Posterior cingulate gyrus (tissue), 11 donors: ENCODE measurements at regions not wholly inside any gene's neighbourhood (a gene's known extent, or its start where the extent isn't known, plus 50 kb on each side); places are given as distances from the start of the nearest gene placed in this dataset.

Source experiments
- DNase-seq, 10 donors: peaks; one replicate each; pipeline versions ENCODE4 v3.0.0 to v3.0.0-alpha.2; 2020 to 2021; ENCODE audit warnings: mixed read lengths in 3 of 10
- intact Hi-C: fragments of 100-400 bp; cut with DNase I; formaldehyde crosslinking; loops from one replicate; pipeline ENCODE4 v1.15.1; 2023

GRCh38 chr22:27573280-27574001 is 228.1 kb downstream of the MN1 start:
- no peak for DNase-seq
- intact Hi-C loops, result no loop called here

GRCh38 chr22:27574002-27574366 is 227.6 kb downstream of the MN1 start:
- intact Hi-C loops, result no loop called here

GRCh38 chr22:27574651-27575050 is 226.9 kb downstream of the MN1 start:
- no peak for DNase-seq
- intact Hi-C loops, result no loop called here

More at GRCh38 chr22:27574002-27574366, 227.6 kb downstream of the MN1 start:
- DNase-seq, result no peak

GRCh38 chr22:27575348-27575747 is 226.2 kb downstream of the MN1 start:
- intact Hi-C loops, result no loop called here
- no peak for DNase-seq

DNA sequence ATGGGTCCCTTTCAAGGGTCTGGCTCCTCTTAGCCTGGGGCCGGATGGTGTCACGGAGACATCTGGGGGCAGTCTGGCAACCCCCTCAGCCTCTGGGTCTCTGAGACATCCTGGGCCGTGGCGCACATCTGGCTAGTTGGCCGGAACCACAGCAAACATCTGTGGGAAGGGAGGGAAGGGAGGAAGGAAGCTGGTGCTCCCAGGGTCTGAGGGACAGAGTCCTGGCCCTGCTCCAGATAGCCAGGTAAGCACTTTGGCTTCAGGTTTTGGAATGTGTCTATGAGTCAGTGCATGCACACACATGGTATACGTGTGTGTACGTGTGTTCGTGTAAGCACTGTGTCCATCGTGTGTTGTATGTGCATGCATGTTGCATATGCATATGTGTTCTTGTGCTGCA is 225.1 kb downstream of the MN1 start:
- no peak for DNase-seq
- intact Hi-C loops, result no loop called here

DNA sequence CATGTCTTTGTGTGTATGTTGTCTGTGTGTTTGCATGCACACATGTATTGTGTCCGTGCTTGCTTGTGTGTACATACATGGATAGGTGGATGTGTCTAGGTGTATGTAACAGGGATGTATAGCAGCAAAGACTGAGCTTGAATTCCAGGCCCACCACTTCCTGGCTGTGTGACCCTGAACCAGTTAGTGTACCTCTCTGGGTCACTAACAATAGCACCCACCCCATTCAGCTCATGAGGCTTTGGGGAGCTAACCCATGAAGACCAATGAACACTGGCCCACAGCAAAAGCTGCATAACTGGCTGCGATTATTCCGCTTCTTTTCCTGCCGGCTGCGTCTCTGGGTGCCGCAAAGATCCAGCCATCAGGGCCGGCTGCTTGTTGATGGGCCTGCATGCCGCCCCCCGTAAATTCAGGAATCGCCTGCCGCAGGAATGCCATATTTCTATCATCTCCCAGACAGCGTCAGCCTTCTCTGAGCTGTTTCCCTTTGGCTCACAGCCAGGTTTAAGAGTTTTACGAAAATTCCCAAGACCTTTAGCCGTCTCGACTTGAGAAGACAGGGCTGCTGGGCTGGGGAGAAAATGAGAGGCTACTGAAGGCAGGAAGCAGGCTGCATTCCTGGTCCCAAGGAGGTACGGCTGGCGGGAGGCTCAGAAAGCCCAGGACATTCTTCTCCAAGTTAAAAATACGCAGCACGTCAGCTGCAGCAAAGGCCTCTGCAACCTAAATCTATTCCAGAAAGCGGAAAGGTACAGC is 224.6 kb downstream of the MN1 start:
- no peak for DNase-seq
- intact Hi-C loops, result no loop called here

GRCh38 chr22:27577574-27577969 is 224.0 kb downstream of the MN1 start:
- no peak for DNase-seq
- intact Hi-C loops, result no loop called here

DNA sequence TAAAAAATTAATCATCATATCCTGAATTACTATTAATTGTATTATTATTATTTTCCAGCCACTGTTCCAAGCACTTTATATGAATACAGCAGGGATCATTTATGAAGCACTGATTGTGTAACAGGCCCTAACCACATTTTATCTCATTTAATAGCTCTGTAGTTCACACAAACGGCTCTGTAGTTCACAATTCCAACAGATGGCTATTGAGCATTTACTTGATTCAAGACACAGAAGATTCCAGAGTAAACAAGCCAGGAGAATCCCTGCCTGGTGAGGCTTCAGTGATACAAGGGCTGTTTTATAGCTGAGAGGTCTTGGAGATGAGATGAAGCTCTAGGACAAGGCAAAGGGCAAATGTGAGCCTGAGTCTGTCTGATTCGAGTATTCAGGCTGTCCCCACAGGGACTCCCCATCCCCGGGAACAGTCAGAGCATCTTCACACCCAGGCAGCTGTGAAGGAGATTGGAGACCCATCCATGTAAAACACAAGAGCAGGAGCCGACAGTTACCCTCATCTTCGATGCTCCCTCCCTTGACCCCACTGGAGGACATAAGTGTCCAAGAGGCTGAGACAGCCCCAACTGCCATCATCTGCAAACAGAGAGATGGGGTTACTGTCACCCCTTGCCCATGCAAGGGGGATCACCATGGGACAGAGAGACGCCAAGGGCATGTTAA is 222.5 kb downstream of the MN1 start:
- peak in 1 of 10 donors; percentile 36 for DNase-seq
- intact Hi-C loops, result no loop called here

DNA sequence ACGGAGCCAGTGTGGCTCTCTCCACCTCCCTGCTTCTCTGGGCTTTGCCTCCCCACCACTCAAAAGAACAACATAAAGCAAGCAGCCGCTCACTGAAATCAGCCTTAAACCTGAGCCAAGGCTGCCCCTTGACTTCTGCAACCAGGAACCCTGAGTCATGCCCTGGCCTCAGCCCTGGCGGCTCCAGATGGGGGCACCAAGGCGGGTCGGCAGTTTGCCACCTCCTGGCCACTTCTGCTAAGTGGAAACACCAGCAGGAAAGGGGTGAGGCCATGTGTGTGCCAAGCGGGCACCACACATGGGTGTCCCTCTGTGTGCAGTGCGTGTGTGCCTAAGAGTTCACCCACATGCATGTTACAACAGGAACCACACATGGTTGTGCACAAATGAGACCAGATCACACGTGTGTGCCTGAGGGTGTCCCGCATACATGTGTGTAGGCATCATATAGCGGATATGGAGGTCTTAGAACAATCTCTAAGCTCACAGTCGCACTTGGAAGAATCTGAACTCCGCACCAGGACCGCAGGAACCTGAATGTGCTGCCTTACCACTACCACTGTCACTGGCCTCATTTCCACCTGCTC is 221.2 kb downstream of the MN1 start:
- DNase-seq, result peak in 1 of 10 donors; percentile 48
- intact Hi-C loops, result no loop called here

DNA sequence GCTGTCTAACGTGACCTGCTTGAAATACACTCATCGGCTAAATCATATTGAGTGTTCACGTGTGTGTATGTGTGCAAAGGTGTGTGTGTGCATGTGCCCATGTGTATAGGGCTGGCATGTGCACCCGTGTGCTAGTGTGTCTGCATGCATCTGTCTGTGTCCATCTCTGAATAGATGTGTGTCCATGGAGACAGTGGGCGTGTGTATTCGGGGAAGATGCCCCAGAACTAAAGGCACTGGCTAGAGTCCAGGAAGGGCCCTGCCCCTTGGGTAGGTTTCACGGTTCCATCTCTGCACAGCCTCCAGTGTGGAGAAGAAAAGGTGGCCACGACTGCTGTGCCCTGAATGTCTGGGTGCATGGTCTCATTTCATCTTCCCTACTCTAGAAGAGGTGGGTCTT is 220.3 kb downstream of the MN1 start:
- no peak for DNase-seq
- intact Hi-C loops, result no loop called here

DNA sequence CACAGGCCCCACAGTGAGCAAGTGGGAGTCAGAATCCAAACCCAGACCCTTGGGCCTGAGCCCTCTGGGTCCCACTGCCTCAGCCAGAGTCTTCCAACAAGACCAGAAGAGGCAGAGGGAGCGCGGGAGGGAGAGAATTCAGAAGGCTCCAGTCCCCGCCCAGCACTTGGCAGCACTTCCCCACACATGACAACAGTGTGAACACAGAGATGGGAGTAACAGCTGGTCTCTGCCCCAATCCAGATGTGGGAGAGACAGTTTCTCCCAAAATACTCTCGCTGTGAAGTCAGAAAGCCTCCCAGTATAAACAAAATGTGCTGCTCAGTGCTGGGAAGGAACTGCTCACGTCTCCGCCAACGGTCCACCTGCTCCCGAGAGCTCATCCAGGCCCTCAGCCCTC is 219.9 kb downstream of the MN1 start:
- peak; percentile 57 to 95 (median 72) for DNase-seq
- intact Hi-C loops, result no loop called here

DNA sequence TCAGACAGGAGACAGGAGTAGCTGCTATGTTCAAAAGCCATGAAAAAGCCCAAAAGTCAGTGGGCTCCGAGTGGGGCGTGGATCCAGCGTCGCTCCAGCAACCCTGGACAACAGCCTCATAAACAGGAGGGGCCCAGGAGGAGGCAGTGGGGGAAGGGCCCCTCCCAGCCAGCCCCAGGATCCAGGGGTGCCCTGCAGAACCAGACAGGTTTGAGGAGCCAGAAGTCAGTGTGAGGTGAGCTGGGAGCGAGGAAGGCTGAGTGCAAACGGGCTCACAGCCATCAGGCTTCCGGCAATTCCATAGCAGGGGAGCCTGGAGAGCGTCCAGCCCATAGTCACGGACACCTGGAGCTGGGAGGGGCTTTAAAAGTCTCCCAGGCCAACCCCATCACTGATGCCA is 217.7 kb downstream of the MN1 start:
- intact Hi-C loops, result no loop called here

DNA sequence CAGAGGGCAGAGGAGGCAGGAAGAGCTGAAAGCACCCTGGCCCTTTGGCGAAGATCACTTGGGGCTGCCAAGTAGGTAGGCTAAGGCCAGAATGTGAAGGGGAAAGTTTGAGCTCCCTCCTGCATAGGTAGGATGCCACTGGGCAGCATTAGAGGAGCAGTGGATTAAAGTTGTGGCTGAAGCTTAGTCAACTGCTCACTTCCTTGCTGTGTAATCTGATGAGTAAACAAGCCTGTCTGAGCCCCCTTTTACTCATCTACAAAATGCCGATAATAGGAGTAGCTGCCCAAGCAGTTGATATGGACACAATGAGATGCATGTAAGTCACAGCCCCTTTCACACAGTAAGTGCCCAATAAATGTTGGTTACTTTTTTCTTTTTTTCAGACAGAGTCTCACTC is 216.4 kb downstream of the MN1 start:
- intact Hi-C loops, result no loop called here
- peak in 1 of 10 donors; percentile 39 for DNase-seq

More for the DNA sequence above, 217.7 kb downstream of the MN1 start:
- peak in 1 of 10 donors; percentile 22 for DNase-seq

DNA sequence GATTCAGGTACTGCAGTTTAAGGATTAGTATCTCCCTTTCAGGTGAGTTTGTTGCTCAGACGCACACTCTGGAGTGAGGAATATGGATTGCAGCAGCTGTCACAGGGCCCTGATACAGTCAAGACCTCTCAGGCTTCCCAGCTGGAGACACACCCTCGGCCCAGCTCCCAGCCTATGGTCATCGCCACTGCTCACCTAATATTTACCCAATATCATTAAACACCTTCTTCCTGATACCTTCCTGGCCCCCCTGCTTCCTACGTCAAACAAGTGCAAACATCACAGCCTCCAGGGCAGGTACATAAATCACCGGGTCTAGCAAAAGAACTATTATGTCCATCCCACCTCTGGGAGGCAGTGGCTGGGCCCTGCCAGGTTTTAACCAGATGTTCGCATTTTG is 213.3 kb downstream of the MN1 start:
- intact Hi-C loops, result no loop called here
- DNase-seq, result no peak

DNA sequence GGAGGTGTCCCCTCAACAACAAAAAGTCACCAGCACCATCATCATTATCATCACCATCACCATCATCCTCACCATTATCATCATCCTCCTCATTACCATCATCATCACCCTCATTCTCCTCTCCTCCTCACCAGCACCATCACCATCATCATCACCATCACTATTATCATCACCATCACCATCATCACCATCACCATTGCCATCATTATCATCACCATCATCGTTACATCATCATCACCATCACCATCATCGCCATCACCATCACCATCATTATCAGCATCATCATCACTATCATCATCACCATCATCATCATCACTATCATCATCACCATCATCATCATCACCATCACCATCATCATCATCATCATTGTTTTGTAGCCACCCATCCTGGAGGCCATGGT is 212.6 kb downstream of the MN1 start:
- DNase-seq, result no peak
- intact Hi-C loops, result no loop called here

GRCh38 chr22:27591060-27591459 is 210.5 kb downstream of the MN1 start:
- intact Hi-C loops, result no loop called here
- DNase-seq, result peak in 1 of 10 donors; percentile 47

DNA sequence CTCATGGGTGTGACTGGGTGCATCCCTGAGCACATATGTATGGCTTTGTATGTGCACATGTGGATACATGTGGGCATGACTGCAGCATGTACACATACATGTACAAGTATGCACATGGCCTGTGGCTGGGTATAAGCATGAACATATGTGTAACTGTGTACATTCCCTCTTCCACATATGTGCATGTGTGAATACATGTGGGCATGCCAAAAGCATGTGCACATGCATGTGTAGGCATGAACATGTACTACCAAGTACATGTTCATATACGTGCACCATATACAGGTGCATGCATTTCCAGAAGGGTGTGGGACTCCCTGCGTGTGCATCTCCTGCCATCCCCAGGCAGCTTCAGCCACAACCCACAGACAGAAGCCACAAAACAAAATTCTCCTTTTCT is 208.2 kb downstream of the MN1 start:
- DNase-seq, result peak in 1 of 10 donors; percentile 25
- intact Hi-C loops, result no loop called here

DNA sequence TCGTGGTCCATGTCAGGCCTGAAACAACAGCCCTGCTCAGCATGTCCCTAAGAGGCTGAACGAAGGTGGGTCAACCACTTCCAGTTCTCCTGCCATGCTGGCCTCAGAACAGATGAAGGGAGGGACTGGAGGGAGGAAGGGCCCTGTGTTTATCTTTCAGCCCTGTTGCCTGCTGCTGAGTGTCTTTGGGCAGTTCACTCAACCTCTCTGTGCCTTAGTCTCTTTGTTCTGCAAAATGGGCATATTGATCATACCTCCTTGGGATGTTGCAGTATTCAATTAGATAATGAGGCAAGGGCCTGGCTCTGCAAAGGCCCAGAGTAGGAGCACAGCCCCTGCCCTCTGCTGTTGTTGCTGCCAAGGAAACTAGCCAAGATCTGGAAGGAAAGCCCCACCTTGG is 207.5 kb downstream of the MN1 start:
- peak in 1 of 10 donors; percentile 18 for DNase-seq
- intact Hi-C loops, result no loop called here

GRCh38 chr22:27594474-27595134 is 207.0 kb downstream of the MN1 start:
- peak in 1 of 10 donors; percentile 66 for DNase-seq
- intact Hi-C loops, result no loop called here

DNA sequence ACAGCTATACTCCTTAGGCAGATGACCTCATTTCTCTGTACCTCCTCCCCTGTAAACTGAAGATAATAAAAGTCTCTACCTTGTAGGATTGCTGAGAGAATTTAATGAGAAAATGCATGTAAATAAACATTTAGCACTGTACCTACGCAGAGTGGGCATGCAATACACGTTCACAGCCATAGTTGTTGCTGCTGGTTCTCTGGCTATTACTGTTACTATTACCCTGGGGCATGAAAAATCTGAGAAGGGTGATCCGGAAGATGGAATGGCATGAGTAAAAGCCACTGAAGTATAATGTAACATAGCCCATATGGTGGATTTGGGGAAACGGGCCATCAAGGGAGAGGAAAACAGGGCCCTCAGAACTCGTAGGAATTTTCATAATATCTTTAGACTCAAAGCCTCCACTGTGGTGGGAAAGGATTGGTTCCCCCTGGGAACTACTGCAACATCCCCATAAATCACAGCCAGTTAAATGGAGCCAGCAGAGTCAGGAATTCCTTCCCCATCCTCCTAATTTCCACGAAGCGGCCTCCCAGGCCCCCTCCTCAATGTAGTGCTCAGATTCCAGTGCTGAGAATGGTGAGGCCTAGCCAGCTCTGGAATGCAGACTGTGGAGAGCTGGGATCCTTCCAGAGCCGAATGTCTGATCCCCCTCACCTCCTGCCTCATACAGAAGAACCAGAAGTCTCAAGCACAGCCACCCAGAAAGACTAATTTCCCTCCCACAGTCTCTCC is 205.3 kb downstream of the MN1 start:
- intact Hi-C loops, result no loop called here
- DNase-seq, result no peak
